Mucosa of rectum (tissue), 2 donors: ENCODE measurements at regions not wholly inside any gene's neighbourhood (a gene's known extent, or its start where the extent isn't known, plus 50 kb on each side); places are given as distances from the start of the nearest gene placed in this dataset.

Source experiments
- H3K27ac ChIP-seq, 2 donors: one replicate each; pipeline ENCODE4 v1.7.0; 2013; ENCODE audit warnings: inconsistent platforms in 2 of 2, low read depth in 2 of 2, low read length in 2 of 2
- H3K27me3 ChIP-seq, 2 donors: one replicate each; pipeline ENCODE4 v1.7.0; 2013; ENCODE audit warnings: low read length in 2 of 2; ENCODE audit not compliant: control insufficient read depth in 2 of 2, insufficient read depth in 2 of 2
- H3K36me3 ChIP-seq, 2 donors: one replicate each; pipeline ENCODE4 v1.7.0; 2013; ENCODE audit warnings: low read length in 2 of 2; ENCODE audit not compliant: control insufficient read depth in 2 of 2, insufficient read depth in 2 of 2
- H3K4me1 ChIP-seq, 2 donors: one replicate each; pipeline ENCODE4 v1.7.0; 2013; ENCODE audit warnings: low read length in 2 of 2, mild to moderate bottlenecking in 1 of 2; ENCODE audit not compliant: control insufficient read depth in 2 of 2, insufficient read depth in 2 of 2
- H3K4me3 ChIP-seq, 2 donors: one replicate each; pipeline ENCODE4 v1.7.0; 2013; ENCODE audit warnings: low read length in 2 of 2
- H3K9ac ChIP-seq, 2 donors: one replicate each; pipeline ENCODE4 v1.7.0; 2013; ENCODE audit warnings: low read length in 2 of 2, low read depth in 1 of 2, mild to moderate bottlenecking in 1 of 2
- H3K9me3 ChIP-seq, 2 donors: one replicate each; pipeline ENCODE4 v1.7.0; 2013; ENCODE audit warnings: low read length in 2 of 2; ENCODE audit not compliant: control insufficient read depth in 2 of 2
- donor health status: healthy.
- donor health status: Normal muscosa, but diverticular disease.

DNA sequence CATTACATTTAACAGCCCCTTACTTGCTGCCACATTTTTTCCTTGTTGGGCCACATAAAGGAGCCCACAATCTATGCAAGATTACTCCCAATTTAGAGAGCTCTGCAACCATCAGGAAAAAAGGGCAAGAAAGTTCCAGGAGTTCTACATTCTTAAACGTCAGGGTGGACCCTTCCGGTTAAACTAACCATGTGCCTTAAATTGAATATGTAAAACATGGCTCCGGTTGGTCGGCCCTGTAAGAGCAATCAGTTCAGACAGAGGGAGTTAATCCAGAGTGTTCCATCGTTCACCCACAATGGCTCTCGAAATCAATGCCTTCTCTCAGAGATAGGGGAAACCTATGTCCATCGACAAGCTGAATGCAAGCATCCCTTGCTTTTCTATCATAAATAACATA lies 253.7 kb upstream of the PFKP start:
- Histone ChIP-seq H3K4me1 (no peaks in the 10 kb centered on the region), H3K27me3 (no peaks in the 10 kb centered on the region), H3K9me3 (no peaks in the 10 kb centered on the region), H3K9ac (no peak overlapping the region), H3K36me3 (no peaks in the 10 kb centered on the region), H3K4me3 (no peak overlapping the region), H3K27ac (no peak overlapping the region)

DNA sequence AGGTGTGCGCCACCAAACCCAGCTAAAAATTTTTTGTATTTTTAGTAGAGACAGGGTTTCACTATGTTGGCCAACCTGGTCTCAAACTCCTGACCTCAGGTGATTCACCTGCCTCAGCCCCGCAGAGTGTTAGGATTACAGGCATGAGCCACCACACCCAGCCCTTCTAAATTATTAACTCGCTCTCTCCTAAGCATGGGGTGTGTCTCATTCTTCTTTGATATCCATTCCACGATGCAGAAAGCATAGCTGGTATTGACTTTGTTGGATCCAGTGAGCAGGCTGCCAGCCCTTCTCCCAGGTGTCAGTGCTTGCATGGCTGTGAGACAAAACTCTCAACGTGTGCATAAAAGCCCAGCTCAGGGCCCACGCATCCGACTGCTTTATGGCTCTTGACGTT lies 254.1 kb upstream of the PFKP start:
- Histone ChIP-seq H3K27me3 (no peaks in the 10 kb centered on the region), H3K9ac (no peak overlapping the region)

DNA sequence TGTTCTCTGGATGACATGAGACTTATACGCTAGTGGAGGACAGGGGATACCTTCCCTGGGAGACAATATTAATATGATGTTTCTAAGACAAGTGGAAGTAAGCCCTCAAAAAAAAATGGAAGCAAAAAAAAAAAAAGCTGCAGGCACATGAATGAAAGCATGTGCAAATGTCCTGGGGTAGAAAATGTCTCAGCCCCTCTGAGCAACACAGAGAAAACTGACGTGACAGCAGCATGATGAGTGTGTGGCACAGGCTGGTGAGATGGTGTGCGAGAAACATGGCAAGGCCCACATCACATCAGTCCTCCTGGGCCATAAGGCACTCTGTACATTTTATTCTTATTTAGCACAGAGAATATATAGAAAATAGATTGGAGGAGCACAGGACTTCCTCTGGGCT lies 254.7 kb upstream of the PFKP start:
- Histone ChIP-seq H3K27me3 (no peaks in the 10 kb centered on the region), H3K4me1 (no peaks in the 10 kb centered on the region), H3K9ac (no peak overlapping the region), H3K4me3 (no peak overlapping the region), H3K27ac (no peak overlapping the region), H3K9me3 (no peaks in the 10 kb centered on the region), H3K36me3 (no peaks in the 10 kb centered on the region)

More for the DNA sequence above, 254.1 kb upstream of the PFKP start:
- Histone ChIP-seq H3K9me3 (no peaks in the 10 kb centered on the region), H3K4me3 (no peak overlapping the region), H3K36me3 (no peaks in the 10 kb centered on the region), H3K4me1 (no peaks in the 10 kb centered on the region), H3K27ac (no peak overlapping the region)

DNA sequence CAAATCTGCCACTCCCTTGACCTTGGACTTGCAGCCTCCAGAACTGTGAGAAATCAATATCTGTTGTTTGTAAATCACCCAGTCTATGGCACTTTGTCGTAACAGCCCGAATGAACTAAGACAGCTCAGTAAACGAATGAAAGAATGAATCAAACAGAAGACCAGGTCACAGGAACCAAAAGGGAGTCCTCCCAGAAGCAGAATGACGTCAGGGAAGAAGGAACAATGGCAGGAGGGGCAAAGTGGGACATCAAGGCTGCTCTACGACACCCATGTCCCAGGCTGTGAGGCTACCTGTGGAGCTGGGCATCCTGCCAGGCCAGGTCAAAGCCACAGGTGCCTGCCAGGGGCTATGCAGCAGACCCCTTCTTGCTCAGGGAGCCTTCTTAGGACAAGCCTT lies 267.2 kb upstream of the PFKP start:
- Histone ChIP-seq H3K9me3 (no peaks in the 10 kb centered on the region), H3K4me3 (no peak overlapping the region), H3K4me1 (no peaks in the 10 kb centered on the region), H3K27ac (no peak overlapping the region), H3K9ac (no peak overlapping the region), H3K36me3 (no peaks in the 10 kb centered on the region), H3K27me3 (no peaks in the 10 kb centered on the region)

DNA sequence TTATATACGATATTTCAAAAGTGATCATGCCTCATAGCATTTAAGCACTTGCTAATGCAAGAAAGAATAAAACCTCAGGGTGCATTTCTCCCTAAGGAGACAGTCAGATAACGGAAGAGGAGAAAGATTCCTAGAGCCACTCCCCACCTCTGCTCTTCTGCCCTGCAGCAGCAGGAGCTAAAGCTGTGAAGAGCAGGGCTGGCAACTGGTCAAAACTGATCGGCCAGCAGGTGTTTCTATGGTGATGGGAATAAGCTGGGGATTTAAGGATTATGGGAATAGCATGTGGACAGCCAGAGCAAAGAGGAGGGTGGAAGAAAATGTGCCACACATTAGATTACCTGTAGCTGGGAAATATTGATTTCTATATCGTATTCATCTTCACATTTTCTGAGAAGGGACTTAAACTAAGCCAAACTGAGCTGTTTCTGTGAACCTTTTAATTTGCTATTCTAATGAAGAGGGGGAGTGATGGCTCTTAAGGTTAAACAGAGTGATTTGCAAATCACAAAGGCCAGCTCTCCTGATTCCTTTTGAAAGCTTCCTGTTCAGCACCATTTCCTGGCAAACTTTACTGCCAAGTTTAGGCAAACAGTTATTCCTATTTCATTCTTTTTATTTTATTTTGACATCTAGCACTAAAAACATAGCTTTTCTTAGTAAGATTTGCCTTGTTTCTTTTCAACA lies 268.9 kb upstream of the PFKP start:
- no peaks in the 10 kb centered on the region for H3K4me1 ChIP-seq
- no peak overlapping the region for H3K4me3 ChIP-seq
- no peaks in the 10 kb centered on the region for H3K36me3 ChIP-seq
- no peak overlapping the region for H3K9ac ChIP-seq
- no peaks in the 10 kb centered on the region for H3K9me3 ChIP-seq
- H3K27me3 ChIP-seq: no peaks in the 10 kb centered on the region
- H3K27ac ChIP-seq: no peak overlapping the region

DNA sequence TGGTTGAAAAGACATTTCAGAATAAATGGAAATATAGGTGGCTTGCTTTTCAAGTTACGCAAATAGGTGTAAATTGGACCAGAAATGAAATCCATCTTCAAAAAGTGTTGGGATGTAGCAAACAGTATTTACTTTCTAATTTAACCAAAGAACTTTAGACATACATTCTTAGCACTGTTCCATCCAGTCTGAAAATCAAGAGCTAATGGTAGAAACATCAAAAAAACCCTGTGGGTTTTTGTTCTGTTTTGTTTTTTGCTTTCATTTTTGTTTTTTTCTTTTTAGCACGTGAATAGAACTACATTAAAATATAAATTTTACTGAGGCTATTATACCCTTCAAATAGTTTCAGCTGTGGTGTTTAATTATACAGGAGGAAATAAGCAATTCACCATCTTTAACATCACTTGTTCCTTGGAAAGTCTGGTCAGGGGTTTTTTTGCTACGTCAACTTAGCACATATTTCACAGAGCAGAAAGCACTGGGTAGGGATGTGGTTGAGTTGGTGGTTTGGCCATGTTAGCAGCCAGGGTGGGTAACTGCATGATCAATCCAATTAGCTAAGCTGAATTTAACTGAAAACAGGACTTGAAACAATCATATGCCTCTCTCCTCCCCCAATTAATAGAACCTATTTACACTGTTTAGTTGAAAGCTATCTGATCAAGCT lies 275.4 kb upstream of the PFKP start:
- no peak overlapping the region for H3K9ac ChIP-seq
- H3K36me3 ChIP-seq: no peaks in the 10 kb centered on the region
- H3K27ac ChIP-seq: no peak overlapping the region
- no peaks in the 10 kb centered on the region for H3K9me3 ChIP-seq
- no peaks in the 10 kb centered on the region for H3K27me3 ChIP-seq
- H3K4me1 ChIP-seq: no peaks in the 10 kb centered on the region
- H3K4me3 ChIP-seq: no peak overlapping the region

DNA sequence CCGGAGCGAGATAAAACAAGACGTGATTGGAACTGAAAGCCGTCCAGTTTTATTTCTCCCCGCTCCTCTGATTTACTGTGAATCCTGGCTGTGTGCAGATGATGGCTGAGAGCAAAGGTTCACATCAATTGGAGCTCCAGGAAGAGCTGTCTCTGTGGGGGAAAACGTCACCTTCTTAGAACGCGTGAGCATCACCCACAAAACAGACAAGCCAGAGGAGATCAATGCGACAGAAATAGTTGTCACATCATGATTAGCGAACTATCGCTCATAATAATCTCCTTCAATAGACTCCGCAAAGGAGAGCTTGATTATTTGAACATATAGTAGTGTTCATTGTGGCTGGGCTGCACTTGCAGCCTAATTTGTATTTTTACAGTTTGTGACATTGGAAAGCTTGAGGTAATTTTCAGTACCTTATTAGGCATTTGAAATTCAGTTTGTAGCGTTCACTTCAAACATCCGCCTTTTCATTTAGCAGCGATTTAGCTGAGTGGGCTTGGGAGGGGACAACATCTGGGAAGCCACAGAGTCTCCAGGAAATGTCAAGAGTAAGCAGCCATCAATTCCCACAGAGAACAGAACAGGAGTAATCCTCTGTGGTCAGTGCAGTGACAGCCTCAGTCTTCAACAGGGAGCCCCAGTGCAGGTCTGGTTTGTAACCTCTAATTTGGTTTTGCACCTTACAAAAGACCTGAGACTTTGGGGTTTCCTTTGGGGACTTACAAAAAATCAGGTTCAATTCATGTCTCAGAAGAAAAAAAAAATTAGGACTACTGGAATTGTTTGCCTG lies 276.8 kb upstream of the PFKP start:
- no peaks in the 10 kb centered on the region for H3K27me3 ChIP-seq
- H3K4me3 ChIP-seq: no peak overlapping the region
- H3K9ac ChIP-seq: no peak overlapping the region
- no peaks in the 10 kb centered on the region for H3K9me3 ChIP-seq
- no peaks in the 10 kb centered on the region for H3K36me3 ChIP-seq
- no peak overlapping the region for H3K27ac ChIP-seq
- no peaks in the 10 kb centered on the region for H3K4me1 ChIP-seq

DNA sequence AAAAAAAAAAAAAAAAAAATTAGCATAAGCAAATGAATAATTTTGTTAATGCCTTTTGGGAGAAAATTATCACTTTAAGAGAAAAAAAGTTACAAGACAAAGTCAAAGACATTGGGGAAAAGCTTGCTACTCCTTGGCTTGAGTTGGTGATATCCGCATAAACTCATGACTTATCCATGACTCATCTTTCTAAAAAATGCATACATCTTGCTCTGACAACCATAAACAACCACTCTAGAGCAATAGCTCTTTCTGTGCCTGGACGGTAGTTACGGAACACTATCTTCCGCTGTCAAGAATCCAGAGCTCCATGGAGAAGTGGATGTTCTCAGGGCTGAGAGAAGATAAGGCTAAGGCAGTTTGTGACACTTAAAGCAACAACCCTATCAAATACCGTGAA lies 281.1 kb upstream of the PFKP start:
- Histone ChIP-seq H3K36me3 (no peaks in the 10 kb centered on the region), H3K4me1 (no peaks in the 10 kb centered on the region), H3K4me3 (no peak overlapping the region), H3K9ac (no peak overlapping the region), H3K27me3 (no peaks in the 10 kb centered on the region), H3K9me3 (peaks cover 0 to 2% of the 10 kb centered on the region in 2 donors), H3K27ac (no peak overlapping the region)

DNA sequence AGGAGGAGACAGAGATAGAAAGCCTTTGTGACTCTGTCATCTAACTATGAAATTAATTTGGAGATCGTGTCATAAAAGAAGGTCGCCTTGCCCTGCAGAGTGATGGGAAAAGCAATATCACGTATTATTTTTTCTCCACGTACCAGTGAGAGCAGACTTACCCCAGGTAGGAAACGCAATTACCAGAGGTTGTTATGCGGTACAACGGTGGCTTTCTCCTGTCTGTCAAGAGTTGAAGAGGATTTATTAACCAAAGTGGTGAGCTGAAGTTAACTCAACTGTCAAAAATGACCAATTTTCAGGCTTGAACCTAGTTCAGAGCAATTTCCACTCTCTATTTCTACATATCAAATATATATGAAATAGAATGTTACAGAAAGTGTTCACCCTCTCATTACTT lies 282.6 kb upstream of the PFKP start:
- Histone ChIP-seq H3K27ac (no peak overlapping the region), H3K9ac (no peak overlapping the region), H3K9me3 (peaks cover 0 to 2% of the 10 kb centered on the region in 2 donors), H3K4me3 (no peak overlapping the region), H3K4me1 (no peaks in the 10 kb centered on the region), H3K27me3 (no peaks in the 10 kb centered on the region), H3K36me3 (no peaks in the 10 kb centered on the region)

DNA sequence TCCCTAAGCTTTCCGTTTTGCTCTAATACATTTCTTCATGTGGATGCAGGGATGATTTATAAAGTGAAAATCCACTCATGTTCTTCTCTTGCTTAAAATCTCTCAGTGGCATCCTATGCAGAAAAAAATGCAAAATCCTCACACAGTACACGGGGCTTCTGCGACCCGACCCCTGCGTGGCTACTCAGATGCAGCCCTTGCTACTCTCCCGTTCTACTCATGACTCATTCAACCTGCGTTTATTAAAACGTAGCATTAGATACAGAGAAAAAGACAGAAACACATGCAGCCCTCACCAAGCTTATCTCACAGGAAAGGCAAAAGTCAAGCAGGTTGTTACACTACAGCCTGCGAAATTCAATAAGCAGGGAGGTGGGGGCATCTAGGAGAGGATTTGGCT lies 284.4 kb upstream of the PFKP start:
- Histone ChIP-seq H3K9ac (no peak overlapping the region), H3K4me3 (no peak overlapping the region), H3K4me1 (no peaks in the 10 kb centered on the region), H3K27me3 (no peaks in the 10 kb centered on the region), H3K27ac (no peak overlapping the region), H3K9me3 (peaks cover 0 to 2% of the 10 kb centered on the region in 2 donors), H3K36me3 (no peaks in the 10 kb centered on the region)
